GM19043 (cell line): ENCODE measurements at regions not wholly inside any gene's neighbourhood (a gene's known extent, or its start where the extent isn't known, plus 50 kb on each side); places are given as distances from the start of the nearest gene placed in this dataset.

Source experiments
- ATAC-seq: cut with Tn5 transposase; IDR thresholded peaks from one replicate; pipeline ENCODE4 v1.9.1; 2021; ENCODE audit warnings: low read depth; ENCODE audit not compliant: unreplicated experiment

DNA sequence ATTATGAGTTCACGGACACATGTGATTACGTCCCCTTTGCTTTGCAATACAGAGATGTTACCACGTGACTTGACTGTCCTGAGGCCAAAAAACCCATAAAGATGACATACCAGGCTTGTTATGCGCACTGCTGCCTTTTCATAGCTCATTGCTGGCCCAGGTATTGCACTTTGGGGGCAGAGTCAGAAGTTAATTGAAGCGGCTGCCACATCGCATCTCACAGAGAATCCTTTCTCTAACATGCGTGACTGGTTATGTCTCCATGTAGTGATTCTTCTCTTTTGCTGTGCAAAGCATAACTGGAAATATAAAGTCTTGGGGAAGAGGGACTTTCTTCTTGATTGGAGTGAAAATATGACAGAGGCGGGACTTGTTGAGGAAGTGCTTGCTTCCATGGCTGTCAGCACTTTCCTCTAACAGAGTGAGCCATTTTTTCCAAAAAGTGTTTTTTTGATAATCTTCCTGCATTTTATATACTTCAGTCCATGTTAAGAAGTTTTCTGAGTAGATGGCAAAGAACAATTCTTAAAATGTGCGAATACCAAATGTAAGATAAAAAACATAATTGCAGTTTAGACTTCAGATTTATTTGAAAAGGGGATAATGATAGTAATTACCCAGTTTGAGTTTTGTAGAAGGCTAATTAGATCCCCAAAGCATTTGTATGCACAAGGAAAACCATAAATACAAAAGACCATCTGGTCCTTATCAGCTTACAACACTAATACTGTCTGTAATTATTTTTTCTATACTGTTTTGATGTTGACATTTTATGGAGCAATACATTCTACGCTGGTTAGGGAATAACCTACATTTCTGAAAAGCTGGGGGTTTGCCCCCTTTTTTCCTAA, 324.6 kb upstream of the MTNR1B start:
- ATAC-seq = no peak

DNA sequence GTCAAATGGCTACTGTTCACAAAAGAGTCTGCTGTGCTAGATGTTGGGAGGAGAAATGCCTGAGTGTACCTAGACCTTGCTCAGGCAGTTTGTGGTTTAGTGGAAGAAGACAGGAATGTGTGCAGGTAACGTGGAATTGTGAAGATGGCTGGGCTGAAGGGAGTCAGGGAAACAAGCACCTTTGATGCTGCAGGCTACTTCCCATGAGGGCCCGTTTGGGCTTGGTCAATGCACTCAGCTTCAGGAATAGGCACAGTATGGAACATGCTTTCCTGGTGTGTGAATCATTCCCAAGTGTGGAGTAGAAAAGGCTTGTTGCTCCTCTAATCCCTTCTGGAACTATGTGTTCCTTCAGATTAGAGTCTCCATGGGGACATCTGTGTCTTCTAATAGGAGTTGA, 318.3 kb upstream of the MTNR1B start:
- no peak for ATAC-seq

DNA sequence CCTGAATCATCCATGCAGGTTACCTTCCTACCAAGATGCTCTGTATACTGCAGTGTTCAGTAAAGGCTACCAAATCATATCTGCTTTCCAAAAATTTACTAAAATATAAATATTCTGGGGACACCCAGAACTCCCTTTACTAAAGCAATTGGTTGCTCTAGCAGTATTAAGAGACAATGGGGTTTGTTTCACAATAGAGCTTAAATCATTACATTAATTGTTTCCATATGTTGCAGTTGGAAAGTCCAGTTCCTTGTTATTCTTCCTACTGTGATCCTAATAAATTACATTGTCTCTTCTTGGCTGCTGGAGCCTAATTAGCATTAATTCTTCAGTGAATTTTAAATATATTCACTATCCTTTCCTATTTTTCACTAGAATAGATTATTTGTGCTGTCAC, 316.0 kb upstream of the MTNR1B start:
- ATAC-seq = no peak

DNA sequence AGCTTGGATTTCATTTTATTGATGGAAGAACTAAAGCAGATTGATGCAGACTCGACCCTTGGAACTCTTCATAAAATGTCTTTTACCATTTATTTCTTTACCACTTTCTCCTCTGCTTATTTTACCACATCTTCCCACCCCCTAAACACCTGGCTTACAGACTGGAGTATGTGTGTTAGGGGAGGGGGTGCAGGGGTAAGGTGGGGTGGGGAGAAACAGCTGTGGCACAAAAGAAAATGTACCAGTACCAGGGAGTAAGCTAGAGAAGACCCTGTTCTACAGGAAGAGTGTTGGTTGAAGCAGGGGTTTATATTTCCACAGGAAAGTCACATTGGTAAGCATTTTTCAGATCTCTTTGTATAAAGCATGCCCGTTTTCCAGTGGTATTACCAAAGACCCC, 312.7 kb upstream of the MTNR1B start:
- no peak for ATAC-seq

DNA sequence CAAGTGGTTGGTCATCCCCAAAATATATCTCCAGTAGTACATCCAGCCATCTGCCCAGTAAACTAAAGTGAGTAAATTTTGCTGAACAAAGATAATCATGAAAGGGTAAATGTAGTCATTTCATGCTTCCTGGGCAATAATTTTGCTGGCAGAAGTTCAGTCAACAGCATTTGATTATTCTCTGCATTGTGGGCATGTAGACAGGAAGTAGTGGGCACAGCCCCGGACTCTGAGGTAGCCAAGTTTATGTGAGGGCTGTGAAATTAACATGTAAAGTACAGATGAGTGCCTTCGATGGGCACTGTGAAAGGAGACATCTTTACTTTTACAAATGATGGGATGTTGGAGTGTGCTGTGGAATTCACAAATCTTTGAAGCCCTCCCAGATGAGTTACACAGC, 312.2 kb upstream of the MTNR1B start:
- no peak for ATAC-seq

DNA sequence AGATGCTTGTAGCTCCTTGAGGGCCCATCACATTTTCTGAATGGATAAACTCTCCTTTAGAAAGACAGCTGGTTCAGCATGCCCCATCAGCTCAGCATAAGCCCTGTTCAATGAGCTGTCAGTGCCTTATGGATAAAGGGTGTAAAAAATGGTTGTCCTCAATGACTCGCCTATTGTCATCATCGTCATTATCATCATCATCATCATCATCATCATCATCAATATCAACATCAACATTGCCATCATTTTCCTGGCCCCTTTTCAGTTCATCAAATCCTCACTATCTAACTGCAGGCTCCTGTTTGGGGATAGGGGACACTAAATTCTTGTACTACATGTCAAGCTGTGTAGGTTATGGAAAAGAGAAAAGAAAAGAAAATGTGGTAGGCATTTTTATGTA, 310.7 kb upstream of the MTNR1B start:
- ATAC-seq = no peak

DNA sequence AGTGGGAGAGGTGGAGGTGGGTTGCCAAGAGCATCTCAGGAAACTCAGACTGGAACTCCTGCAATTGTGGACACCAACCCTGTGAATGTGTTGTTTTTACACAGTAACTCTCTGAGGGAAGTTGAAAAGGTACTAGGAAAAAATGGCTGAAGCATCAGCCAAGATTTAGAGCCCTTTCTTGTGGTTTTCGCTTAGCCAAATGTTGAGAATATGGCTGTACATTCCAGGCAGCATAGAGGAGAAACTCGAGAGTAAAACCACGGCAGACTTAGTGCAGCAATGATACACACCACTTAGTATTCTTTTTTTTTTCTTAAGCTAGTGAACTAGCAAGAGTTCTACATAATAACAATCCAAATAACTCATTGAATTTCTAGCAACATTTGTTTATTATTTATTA, 309.7 kb upstream of the MTNR1B start:
- ATAC-seq = no peak

DNA sequence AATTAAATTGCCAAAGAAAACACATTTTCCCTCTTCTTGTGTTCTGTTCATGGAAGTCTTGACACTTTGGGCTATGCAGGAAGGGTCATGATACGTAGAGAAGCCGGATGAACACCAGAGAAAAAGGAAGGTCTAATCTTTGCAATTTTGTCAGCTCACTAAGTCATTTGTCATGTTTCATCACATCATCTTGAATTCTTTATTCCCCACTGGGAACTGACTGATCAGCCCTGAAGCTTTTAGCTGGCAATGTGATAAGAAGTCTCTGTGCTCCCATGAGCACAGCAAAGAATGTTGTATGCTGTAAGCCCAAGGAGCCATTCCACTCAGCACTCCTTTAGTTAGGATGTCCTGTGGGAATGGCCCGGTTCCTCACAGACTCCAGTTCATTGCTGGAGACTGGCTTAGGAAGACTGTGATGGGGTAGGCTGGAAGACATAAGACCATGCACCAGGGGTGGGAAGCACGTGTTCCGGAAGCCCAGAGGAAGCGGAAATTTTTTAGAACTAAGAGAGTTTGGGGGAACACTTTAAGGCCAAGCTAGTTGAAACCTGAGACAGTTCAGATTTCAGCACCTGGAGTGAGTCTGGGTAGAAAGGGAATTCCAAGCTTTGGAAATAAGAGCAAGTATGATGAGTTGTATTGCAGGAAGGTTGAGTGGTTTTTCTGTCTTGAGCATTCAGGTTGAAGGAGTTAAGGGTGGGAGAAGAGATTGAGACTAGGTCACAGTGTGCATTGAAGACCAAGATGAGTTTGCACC, 306.7 kb upstream of the MTNR1B start:
- ATAC-seq = no peak

DNA sequence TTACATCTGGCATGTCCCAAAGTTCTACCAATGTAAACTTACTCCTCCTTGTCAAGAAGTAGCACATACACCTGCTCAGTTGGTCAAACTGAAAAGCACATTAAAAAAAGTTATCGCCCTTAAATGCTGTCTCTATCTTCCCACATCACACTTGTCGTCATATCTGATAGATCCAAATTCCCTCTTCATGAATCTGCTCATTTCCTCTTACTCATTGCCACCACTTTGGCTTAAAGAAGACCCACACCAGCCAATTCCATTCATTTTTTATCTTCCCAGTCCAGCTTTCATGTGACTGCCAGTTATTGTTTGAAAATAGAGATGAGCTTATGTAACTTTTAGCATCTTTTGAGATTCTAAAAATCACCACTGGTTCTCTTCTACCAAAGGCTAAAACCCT, 305.9 kb upstream of the MTNR1B start:
- no peak for ATAC-seq

DNA sequence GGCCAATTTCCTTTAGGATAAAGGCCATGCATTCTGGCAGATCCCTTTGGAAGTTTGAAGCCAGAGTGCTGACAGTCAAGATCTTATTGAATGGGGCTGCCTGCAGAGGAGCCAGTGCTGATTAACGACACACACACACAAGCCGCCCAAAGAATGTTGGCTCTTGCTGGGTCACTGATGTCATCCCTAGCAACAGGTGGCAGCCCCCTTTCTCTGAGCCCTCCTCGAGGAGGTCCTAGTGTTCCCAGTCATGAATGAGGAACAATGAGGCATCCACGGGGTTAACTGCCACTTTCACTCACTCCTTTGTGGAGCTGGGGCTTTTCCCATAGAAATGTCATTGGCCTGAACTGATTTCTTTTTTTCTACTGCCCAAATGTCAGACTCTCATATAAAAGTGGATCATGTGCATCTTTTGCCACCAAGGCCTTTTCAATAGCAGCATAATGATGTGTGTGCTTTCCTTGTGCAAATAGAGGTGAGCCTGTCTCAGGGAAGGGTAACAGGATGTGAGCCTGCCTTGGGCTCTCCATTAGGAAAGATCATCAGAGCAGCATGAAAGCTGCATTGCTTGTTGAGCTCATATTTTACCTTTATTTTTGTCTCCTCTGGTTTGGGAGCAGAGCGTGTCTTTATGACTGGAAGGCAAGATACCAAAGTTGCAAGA, 301.8 kb upstream of the MTNR1B start:
- no peak for ATAC-seq

DNA sequence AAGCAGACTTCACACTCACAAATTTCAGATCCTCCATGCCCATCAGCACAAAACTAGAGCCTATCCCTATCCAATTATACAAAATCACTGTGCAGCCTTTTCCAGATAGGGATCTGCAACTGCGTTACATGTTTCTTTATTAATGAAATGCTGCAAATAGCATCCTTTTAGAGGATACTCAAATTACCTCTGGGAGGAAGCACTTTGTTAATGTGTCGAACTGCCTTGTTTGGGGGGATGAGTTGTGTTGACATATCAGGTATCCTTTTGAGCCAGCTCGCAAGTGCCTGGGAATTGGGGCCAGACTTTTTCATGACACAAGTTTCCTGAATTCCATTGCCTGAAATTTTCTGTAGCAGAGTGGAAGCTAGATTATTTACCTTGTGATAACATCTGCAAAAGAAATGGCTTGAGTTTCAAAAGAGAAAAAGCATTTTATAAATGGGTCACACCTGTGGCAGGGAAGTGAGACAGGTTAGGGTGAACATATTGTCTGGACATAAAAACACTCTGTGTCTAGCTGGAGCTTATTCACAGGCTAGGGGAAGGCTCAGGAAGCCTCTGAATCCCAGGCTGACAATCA, 299.1 kb upstream of the MTNR1B start:
- no peak for ATAC-seq

DNA sequence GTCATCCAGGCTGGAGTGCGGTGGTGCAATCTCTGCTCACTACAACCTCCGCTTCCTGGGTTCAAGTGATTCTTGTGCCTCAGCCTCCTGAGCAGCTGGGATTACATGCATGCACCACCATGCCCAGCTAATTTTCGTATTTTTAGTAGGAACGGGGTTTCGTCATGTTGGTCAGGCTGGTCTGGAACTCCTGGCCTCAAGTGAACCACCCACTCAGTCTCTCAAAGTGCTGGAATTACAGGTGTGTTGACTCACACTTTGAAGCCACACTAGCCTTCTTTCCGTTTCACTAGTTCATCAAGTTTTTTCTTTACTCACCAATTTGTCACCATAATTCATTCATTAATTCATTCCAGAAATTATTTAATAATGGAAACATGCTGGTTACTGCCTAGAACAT, 298.4 kb upstream of the MTNR1B start:
- no peak for ATAC-seq

DNA sequence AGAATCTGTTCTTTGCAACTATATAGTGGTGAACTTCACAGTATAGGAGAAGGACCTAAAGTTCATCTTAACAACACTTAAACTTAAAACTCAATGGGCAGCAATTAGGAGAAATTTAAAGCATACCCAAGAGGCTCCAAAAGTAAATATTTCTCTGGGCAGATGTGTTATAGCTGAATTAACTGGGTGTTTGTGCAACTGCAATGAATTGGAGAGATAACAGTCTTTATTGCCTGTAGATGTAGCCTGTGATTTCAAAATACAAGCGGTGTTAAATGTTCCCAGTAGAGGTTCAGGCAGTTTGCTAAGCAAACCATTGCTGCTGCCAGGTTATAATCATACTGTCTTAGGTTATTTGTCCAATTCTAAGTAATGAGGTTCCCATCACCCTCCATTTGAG, 294.1 kb upstream of the MTNR1B start:
- ATAC-seq = no peak

DNA sequence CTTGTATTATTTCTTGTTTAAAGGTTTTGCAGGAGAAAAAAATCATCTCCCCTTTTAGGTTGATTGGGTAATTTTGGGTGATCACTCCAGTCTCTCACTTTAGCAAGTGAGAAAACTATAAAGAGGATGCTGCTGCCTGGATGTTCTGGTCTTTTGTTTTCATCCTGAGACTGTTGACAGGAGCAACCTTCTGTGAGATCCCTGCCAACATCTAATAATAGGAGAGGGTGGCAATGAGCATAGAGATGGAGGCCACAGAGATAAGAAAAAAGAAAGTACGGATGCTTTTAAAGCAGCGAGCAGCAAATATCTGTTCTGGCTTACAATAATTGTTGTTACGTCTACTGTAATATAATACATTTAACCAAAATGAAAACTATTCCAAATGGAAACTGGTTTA, 293.6 kb upstream of the MTNR1B start:
- no peak for ATAC-seq

DNA sequence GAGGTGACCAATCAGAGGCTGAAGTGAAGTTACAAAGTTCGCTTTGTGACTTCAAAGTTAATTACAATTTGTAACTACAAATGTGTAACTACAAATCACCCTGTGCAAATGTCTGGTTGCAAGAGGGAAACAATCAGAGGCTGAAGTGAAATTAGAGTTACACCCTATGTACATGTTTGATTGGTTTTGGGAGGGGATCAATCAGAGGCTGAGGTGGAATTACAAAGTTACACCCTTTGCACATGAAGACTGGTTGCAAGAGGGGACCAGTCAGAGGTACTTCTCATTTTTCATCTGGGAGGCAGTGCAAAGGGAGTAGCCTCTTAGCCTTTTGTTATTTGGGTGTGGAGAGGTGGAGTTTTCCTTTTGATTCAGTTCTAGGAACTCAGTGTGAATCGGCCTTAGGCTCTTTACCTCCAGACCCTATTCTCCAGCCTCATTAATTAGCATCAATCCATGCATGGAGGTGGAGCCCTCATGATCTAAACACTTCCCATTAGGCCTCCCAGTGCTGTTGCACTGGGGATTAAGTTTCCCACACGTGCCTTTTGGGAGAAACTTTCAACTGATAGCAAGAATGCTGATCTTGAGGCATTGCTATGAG, 291.3 kb upstream of the MTNR1B start:
- ATAC-seq = no peak

DNA sequence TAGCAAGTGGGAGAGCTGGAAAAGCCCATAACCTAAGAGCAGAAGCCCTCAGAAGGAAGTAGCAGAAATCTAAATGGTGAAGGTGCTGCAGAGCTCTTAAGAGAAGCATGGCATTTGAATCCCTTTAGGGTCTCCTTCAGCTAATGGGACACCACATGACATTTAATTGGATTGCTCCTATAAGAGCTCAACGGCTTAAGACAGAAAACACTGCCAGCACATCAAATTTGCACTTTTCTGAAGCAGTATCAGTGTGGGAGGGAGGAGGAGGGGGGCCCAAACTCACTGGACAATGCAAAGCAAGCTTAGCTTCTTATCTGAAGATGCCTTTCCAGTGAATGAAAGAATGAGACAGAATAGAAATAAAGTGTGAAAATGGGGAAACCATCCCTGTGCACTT, 287.9 kb upstream of the MTNR1B start:
- no peak for ATAC-seq

DNA sequence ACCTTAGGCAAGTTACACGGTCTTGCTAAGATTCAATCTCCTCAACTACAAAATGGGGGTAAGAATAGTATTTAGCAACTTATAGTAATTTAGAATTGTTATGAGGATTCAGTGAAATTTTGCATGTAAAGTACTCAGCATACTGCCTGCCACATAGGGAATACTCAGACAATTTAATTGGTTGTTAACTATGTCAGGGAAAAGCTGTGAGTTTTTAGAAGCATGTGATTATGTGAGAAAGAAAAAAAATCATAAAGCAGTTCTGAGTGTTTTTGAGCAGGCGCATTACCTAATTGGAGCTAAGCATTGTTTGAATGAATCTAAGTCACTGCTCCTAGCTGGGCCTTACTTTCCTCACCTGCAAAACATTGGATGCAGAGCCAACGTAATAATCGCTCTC, 287.3 kb upstream of the MTNR1B start:
- ATAC-seq = no peak

DNA sequence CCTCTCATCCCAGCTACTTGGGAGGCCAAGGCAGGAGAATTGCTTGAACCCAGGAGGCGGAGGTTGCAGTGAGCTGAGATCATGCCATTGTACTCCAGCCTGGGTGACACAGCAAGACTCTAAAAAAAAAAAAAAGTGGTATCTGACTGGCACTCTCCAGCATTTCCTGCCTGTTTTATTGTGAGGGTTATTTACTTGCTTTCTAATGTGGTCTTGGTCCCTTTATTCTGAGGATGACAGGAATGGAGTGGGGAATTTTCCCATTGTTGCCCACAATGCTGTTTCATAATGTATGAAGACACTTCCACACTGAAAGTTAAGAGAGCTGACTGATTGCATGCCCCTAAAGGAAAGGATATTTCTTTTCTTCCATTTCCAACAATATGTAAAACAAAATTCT, 286.5 kb upstream of the MTNR1B start:
- no peak for ATAC-seq

DNA sequence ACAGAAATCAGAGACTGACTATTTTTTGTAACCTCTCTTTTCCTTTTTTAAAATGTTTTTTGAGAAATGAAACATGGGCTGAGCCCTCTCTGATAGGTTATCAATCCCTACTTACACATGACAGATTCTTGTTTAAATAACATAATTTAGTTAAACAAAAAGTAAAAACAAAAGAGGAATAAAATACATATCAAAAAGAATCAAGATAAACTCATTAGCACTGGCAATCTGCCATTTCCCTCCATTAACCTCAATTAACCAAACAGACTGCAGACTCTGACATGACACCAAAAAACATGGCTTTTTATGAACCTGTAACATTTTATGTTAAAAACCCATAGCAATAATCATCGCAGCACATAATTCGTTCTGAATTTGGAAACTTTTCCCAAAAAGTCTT, 284.4 kb upstream of the MTNR1B start:
- no peak for ATAC-seq

DNA sequence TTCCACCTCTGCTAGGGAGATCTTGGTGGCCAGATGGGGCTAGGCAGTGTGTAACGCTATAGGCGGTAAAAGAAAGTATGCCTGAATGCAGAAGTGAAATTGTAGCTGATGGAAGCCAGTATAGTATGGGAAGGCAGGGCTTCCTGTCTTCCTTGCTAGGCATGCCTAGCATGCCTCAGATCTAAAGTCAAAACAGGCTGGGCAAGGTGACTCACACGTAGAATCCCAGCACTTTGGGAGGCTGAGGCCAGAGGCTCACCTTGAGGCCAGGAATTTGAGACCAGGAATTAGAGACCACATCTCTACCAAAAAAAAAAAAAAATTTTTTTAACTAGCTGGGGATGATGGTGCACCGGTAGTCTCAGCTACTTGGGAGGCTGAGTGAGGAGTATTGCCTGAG, 281.7 kb upstream of the MTNR1B start:
- ATAC-seq = no peak

DNA sequence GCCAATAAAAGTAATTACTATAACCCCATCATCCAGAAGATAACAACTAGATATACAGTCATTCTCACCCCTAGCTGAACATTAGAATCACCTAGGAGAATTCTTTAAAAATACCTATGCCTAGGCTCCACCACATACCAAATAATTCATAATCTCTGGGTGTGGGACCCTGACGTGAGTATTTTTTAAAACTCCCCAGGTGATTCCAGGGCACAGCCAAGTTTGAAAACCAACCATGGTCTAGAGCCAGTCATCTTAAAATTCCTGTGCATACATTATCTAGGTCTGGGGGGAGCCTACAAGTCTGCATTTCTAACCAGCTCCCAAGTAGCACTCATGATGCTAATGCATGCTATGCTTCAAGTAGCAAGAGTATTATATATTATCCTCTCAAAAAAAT, 281.0 kb upstream of the MTNR1B start:
- no peak for ATAC-seq
